ENCODE measurements at regions not wholly inside any gene's neighbourhood (a gene's known extent, or its start where the extent isn't known, plus 50 kb on each side); places are given as distances from the start of the nearest gene placed in this dataset.

GRCh38 chr1:82299056-82299455 lies 498.3 kb downstream of the ADGRL2 start:
- H3K9me3 Mint-ChIP-seq (ENCODE audit: unreplicated experiment), result peaks cover 7% of the 10 kb centered on the region
- no peaks in the 10 kb centered on the region for H3K4me1 Mint-ChIP-seq (ENCODE audit: unreplicated experiment)
- TF ChIP-seq CTCF (IDR thresholded peaks at IDR 0.05), result no peak
- DNase-seq (ENCODE audit: extremely low spot score, unreplicated experiment), result no peak
- no peaks in the 10 kb centered on the region for H3K27me3 Mint-ChIP-seq (ENCODE audit: unreplicated experiment)
- no peak overlapping the region for H3K27ac Mint-ChIP-seq (ENCODE audit: unreplicated experiment)
- no peak overlapping the region for H3K4me3 Mint-ChIP-seq (ENCODE audit: unreplicated experiment)
- no peaks in the 10 kb centered on the region for H3K36me3 Mint-ChIP-seq (ENCODE audit: unreplicated experiment)

GRCh38 chr1:82297139-82297896 lies 496.6 kb downstream of the ADGRL2 start:
- Mint-ChIP-seq H3K4me1 (ENCODE audit: unreplicated experiment) (no peaks in the 10 kb centered on the region), H3K36me3 (ENCODE audit: unreplicated experiment) (no peaks in the 10 kb centered on the region), H3K27me3 (ENCODE audit: unreplicated experiment) (no peaks in the 10 kb centered on the region)

GRCh38 chr1:82287556-82287955 lies 486.8 kb downstream of the ADGRL2 start:
- H3K4me3 Mint-ChIP-seq (ENCODE audit: unreplicated experiment), result no peak overlapping the region
- H3K36me3 Mint-ChIP-seq (ENCODE audit: unreplicated experiment), result no peaks in the 10 kb centered on the region
- no peaks in the 10 kb centered on the region for H3K4me1 Mint-ChIP-seq (ENCODE audit: unreplicated experiment)
- no peaks in the 10 kb centered on the region for H3K9me3 Mint-ChIP-seq (ENCODE audit: unreplicated experiment)
- no peak for DNase-seq (ENCODE audit: extremely low spot score, unreplicated experiment)
- no peak for TF ChIP-seq CTCF (IDR thresholded peaks at IDR 0.05)
- H3K27ac Mint-ChIP-seq (ENCODE audit: unreplicated experiment), result no peak overlapping the region
- H3K27me3 Mint-ChIP-seq (ENCODE audit: unreplicated experiment), result no peaks in the 10 kb centered on the region

More at GRCh38 chr1:82297139-82297896, 496.6 kb downstream of the ADGRL2 start:
- TF ChIP-seq CTCF (IDR thresholded peaks at IDR 0.05), result no peak
- no peak overlapping the region for H3K4me3 Mint-ChIP-seq (ENCODE audit: unreplicated experiment)
- no peak for DNase-seq (ENCODE audit: extremely low spot score, unreplicated experiment)
- H3K27ac Mint-ChIP-seq (ENCODE audit: unreplicated experiment), result no peak overlapping the region
- H3K9me3 Mint-ChIP-seq (ENCODE audit: unreplicated experiment), result peaks cover 7% of the 10 kb centered on the region

- DNase-seq (ENCODE audit: extremely low spot score, unreplicated experiment), result no peak
- no peaks in the 10 kb centered on the region for H3K36me3 Mint-ChIP-seq (ENCODE audit: unreplicated experiment)
- peaks cover 6% of the 10 kb centered on the region for H3K9me3 Mint-ChIP-seq (ENCODE audit: unreplicated experiment)
- no peaks in the 10 kb centered on the region for H3K27me3 Mint-ChIP-seq (ENCODE audit: unreplicated experiment)
- H3K27ac Mint-ChIP-seq (ENCODE audit: unreplicated experiment), result no peak overlapping the region
- H3K4me1 Mint-ChIP-seq (ENCODE audit: unreplicated experiment), result no peaks in the 10 kb centered on the region
- no peak for TF ChIP-seq CTCF (IDR thresholded peaks at IDR 0.05)
- H3K4me3 Mint-ChIP-seq (ENCODE audit: unreplicated experiment), result no peak overlapping the region
Measured at GRCh38 chr1:82284213-82284612, 483.5 kb downstream of the ADGRL2 start.

GRCh38 chr1:82279241-82279640 lies 478.5 kb downstream of the ADGRL2 start:
- no peak for TF ChIP-seq CTCF (IDR thresholded peaks at IDR 0.05)
- Mint-ChIP-seq H3K27ac (ENCODE audit: unreplicated experiment) (no peak overlapping the region), H3K27me3 (ENCODE audit: unreplicated experiment) (no peaks in the 10 kb centered on the region)

More at GRCh38 chr1:82279241-82279640, 478.5 kb downstream of the ADGRL2 start:
- peaks cover 6% of the 10 kb centered on the region for H3K9me3 Mint-ChIP-seq (ENCODE audit: unreplicated experiment)
- no peak for DNase-seq (ENCODE audit: extremely low spot score, unreplicated experiment)
- H3K36me3 Mint-ChIP-seq (ENCODE audit: unreplicated experiment), result no peaks in the 10 kb centered on the region
- no peaks in the 10 kb centered on the region for H3K4me1 Mint-ChIP-seq (ENCODE audit: unreplicated experiment)
- no peak overlapping the region for H3K4me3 Mint-ChIP-seq (ENCODE audit: unreplicated experiment)

Measured in osteocyte (in vitro differentiated cells).